Right lobe of liver (tissue), 6 donors: ENCODE measurements at regions not wholly inside any gene's neighbourhood (a gene's known extent, or its start where the extent isn't known, plus 50 kb on each side); places are given as distances from the start of the nearest gene placed in this dataset.

Experiments
- ATAC-seq, 4 donors: fragments of 200-7000 bp; cut with Tn5 transposase; one replicate each; pipeline ENCODE4 v1.9.1; 2020; ENCODE audit warnings: mild to moderate bottlenecking in 4 of 4, moderate library complexity in 4 of 4
- DNase-seq, 3 donors: peaks; one replicate each; pipeline ENCODE4 v3.0.0-alpha.2; 2020
- H3K27ac ChIP-seq, 3 donors: fragments of 200-600 bp; one replicate each; pipeline ENCODE4 v1.8.0; 2022
- H3K27me3 ChIP-seq, 2 donors: fragments of 200-600 bp; one replicate each; pipeline ENCODE4 v1.8.0; 2022
- H3K36me3 ChIP-seq, 4 donors: fragments of 200-600 bp; sonication (generic) in 1 of 4; one replicate each; pipeline versions ENCODE4 v1.5.1 to v1.8.0; 2017 to 2022; ENCODE audit warnings: control low read depth in 1 of 4
- H3K4me1 ChIP-seq, 4 donors: fragments of 200-600 bp; sonication (generic) in 1 of 4; one replicate each; pipeline versions ENCODE4 v1.5.1 to v1.8.0; 2017 to 2022; ENCODE audit warnings: control low read depth in 1 of 4
- H3K4me3 ChIP-seq, 3 donors: fragments of 200-600 bp; one replicate each; pipeline ENCODE4 v1.8.0; 2022
- H3K9me3 ChIP-seq, 4 donors: fragments of 200-600 bp; sonication (generic) in 1 of 4; one replicate each; pipeline versions ENCODE4 v1.5.1 to v1.8.0; 2017 to 2022; ENCODE audit warnings: control low read depth in 1 of 4
- POLR2A ChIP-seq: fragments of 450-650 bp; IDR thresholded peaks from one replicate; pipeline ENCODE4 v1.6.1; 2017; ENCODE audit warnings: antibody characterized with exemption, mild to moderate bottlenecking
- WGBS: methylation state at CpG from one replicate; pipeline ENCODE4 v1.1.6; 2018; ENCODE audit warnings: low coverage, low lambda C conversion rate; ENCODE audit not compliant: insufficient coverage; ENCODE audit errors: missing lambda C conversion rate; 5-methylcytosine and 5-hydroxymethylcytosine counted together
- intact Hi-C, 2 donors: fragments of 100-400 bp; cut with DNase I; formaldehyde crosslinking; loops; one replicate each; pipeline versions ENCODE4 v1.11.2 to v1.14.1; 2022
- TF ChIP-seq, protein P1 (sequence below), 4 donors: fragments of 200-600 bp in 3 of 4; fragments of 450-650 bp in 1 of 4; IDR thresholded peaks; one replicate each; pipeline versions ENCODE4 v1.5.1 to v1.8.0; 2016 to 2022; ENCODE audit warnings: antibody characterized with exemption in 4 of 4, mild to moderate bottlenecking in 2 of 4
- donor health status: DM: no; HTN: yes; CAD: no.
- donor health status: DM: no; HTN: no; CAD: no.
- donor health status: DM: no; HTN: no; CAD: no.
- donor health status: DM: no; HTN: yes; CAD: no.
- donor health status: DM: no; HTN: yes; CAD: no.

DNA sequence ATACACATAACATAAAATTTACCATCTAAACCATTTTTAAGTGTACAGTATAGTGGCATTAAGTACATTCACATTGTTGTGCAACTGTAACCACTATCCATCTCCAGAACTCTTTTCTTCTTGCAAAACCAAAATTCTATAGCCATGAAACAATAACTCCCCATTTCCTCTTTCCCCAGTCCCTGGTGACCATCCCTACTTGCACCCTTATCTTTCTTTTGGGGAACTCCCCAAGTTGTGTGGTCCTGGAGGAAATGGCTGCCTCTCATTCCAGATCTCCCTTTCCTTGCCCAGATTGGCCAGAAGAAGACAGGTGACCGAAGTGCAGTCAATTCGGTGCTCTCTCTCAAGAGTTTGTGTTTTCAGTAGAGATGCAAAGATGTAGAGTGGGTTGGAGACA is 389.6 kb upstream of the C1orf87 start:
- TF ChIP-seq, protein P1, sequence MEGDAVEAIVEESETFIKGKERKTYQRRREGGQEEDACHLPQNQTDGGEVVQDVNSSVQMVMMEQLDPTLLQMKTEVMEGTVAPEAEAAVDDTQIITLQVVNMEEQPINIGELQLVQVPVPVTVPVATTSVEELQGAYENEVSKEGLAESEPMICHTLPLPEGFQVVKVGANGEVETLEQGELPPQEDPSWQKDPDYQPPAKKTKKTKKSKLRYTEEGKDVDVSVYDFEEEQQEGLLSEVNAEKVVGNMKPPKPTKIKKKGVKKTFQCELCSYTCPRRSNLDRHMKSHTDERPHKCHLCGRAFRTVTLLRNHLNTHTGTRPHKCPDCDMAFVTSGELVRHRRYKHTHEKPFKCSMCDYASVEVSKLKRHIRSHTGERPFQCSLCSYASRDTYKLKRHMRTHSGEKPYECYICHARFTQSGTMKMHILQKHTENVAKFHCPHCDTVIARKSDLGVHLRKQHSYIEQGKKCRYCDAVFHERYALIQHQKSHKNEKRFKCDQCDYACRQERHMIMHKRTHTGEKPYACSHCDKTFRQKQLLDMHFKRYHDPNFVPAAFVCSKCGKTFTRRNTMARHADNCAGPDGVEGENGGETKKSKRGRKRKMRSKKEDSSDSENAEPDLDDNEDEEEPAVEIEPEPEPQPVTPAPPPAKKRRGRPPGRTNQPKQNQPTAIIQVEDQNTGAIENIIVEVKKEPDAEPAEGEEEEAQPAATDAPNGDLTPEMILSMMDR (IDR thresholded peaks at IDR 0.05) = no peak
- TF ChIP-seq POLR2A = no peak
- intact Hi-C loops = no loop called here
- no peak for DNase-seq
- H3K27ac ChIP-seq = no peak overlapping the region
- no peaks in the 10 kb centered on the region for H3K36me3 ChIP-seq
- H3K9me3 ChIP-seq = no peaks in the 10 kb centered on the region
- H3K27me3 ChIP-seq = no peaks in the 10 kb centered on the region
- H3K4me3 ChIP-seq = no peak overlapping the region
- WGBS = 74% methylated on average over 2 of the region's 2 CpGs
- no peak for ATAC-seq
- H3K4me1 ChIP-seq = no peaks in the 10 kb centered on the region

DNA sequence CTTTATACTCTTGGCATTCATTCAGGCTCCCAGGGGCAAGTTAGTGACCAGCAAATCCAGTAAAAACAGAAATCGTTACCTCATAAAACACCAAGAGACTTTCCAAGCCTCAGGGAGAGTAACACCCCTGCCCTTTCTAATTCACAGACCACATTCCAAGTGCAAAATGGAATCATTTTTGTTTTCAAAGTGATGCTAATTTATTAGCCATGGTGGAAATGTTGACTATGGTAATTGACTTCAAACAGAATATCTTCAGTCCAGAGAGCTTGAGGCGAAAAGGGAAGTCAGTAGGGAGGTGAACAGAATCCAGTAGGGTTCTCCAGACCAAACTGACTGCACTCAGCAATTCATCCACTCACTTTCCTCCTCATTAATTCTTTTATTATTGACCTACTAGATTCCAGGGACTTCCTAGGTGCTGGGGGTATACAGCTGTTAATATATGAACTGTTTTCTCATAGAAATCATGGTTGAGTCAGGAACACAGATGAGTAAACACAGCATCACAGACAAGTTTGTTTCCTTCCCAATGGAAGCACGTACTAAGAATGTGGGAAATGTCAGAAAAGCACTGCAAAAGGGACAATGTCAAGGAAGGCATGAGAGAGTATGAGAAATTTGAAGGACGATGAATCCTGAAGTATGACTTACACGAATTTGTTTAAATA is 388.5 kb upstream of the C1orf87 start:
- no peaks in the 10 kb centered on the region for H3K4me1 ChIP-seq
- no peak for DNase-seq
- TF ChIP-seq, protein P1 (IDR thresholded peaks at IDR 0.05) = no peak
- no peak for TF ChIP-seq POLR2A
- intact Hi-C loops = no loop called here
- 45% methylated on average over 5 of the region's 5 CpGs for WGBS
- no peak overlapping the region for H3K4me3 ChIP-seq
- no peak overlapping the region for H3K27ac ChIP-seq
- ATAC-seq = no peak
- no peaks in the 10 kb centered on the region for H3K27me3 ChIP-seq
- H3K36me3 ChIP-seq = no peaks in the 10 kb centered on the region
- no peaks in the 10 kb centered on the region for H3K9me3 ChIP-seq

DNA sequence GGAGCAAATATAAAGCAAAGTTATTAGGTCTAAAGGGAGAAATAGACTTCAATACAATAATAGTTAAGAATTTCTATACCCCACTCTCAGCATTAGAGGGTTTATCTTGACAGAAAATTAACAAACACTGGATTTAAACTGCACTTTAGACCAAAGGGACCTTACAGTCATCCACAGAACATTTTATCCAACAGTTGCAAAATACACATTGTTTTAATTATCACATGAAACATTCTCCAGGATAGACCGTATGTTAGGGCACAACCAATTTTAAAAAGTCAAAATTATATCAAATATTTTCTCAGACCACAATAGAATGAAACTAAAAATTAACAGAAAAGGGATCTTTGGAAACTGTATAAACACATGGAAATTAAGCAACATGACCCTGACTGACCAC is 384.5 kb upstream of the C1orf87 start:
- 62% methylated on average over 1 of the region's 1 CpG for WGBS
- Histone ChIP-seq H3K36me3 (no peaks in the 10 kb centered on the region), H3K27me3 (no peaks in the 10 kb centered on the region), H3K27ac (no peak overlapping the region), H3K4me3 (no peak overlapping the region), H3K9me3 (no peaks in the 10 kb centered on the region), H3K4me1 (no peaks in the 10 kb centered on the region)
- DNase-seq (no peak), ATAC-seq (no peak)
- intact Hi-C loops = no loop called here
- no peak for TF ChIP-seq POLR2A
- TF ChIP-seq, protein P1 (IDR thresholded peaks at IDR 0.05) = no peak

DNA sequence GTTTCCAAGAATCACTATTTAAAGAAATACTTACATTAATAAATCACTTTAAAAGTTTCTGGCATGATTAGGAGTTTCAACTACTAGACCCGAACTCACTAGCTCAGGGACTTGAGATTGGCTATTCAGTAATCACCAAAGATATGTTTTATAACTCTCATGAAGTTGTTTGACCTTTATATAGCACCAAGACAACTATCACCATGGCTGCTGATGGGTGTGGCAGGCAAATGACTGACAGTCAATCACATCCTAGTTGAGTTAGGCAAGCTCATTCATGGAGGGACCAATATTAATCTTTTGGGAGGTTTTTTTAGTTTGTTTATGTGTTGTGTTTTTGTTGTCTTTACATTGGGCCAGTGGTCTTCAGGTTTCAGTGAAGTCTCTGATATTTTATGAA is 376.3 kb upstream of the C1orf87 start:
- no peaks in the 10 kb centered on the region for H3K9me3 ChIP-seq
- no peaks in the 10 kb centered on the region for H3K4me1 ChIP-seq
- intact Hi-C loops = no loop called here
- ATAC-seq = no peak
- WGBS = 11% methylated on average over 1 of the region's 1 CpG
- no peak for DNase-seq
- H3K36me3 ChIP-seq = no peaks in the 10 kb centered on the region
- no peak for TF ChIP-seq POLR2A
- TF ChIP-seq, protein P1 (IDR thresholded peaks at IDR 0.05) = no peak
- H3K27ac ChIP-seq = no peak overlapping the region
- H3K27me3 ChIP-seq = no peaks in the 10 kb centered on the region
- H3K4me3 ChIP-seq = no peak overlapping the region

DNA sequence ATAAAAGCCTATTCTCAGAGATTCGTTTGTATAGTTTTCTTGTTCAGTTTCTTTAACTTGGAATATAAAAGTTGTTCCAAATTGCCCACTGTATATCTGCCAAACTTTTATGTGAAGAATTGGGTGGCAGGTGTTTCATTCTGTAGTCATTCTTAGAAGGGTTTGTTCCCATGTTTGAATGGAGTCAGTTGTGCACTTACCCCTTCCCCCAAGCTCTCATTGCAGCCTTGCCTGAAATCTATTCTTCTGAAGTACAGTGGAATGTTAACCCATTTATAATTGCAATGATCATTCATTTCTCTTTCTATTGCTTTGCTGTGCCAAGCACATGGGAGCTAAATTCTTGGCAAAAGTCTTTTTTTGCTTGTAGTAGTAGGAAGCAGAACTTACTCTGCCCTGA is 375.3 kb upstream of the C1orf87 start:
- no peaks in the 10 kb centered on the region for H3K27me3 ChIP-seq
- ATAC-seq (no peak), DNase-seq (no peak)
- TF ChIP-seq POLR2A = no peak
- TF ChIP-seq, protein P1 (IDR thresholded peaks at IDR 0.05) = no peak
- no peaks in the 10 kb centered on the region for H3K4me1 ChIP-seq
- no peaks in the 10 kb centered on the region for H3K9me3 ChIP-seq
- no peak overlapping the region for H3K4me3 ChIP-seq
- intact Hi-C loops = no loop called here
- no peak overlapping the region for H3K27ac ChIP-seq
- WGBS = 25% methylated on average over 1 of the region's 1 CpG
- H3K36me3 ChIP-seq = no peaks in the 10 kb centered on the region
